Right forelimb (tissue), 1 donor: ENCODE measurements at regions not wholly inside any gene's neighbourhood (a gene's known extent, or its start where the extent isn't known, plus 50 kb on each side); places are given as distances from the start of the nearest gene placed in this dataset.

Experiments used
- DNase-seq: peaks from one replicate; pipeline ENCODE4 v3.0.0-alpha.2; 2018

GRCh38 chr10:128322106-128322505 lies 195.9 kb upstream of the MKI67 start:
- no peak for DNase-seq

- no peak for DNase-seq
These were observed 196.7 kb upstream of the MKI67 start for GRCh38 chr10:128322950-128323349.

DNA sequence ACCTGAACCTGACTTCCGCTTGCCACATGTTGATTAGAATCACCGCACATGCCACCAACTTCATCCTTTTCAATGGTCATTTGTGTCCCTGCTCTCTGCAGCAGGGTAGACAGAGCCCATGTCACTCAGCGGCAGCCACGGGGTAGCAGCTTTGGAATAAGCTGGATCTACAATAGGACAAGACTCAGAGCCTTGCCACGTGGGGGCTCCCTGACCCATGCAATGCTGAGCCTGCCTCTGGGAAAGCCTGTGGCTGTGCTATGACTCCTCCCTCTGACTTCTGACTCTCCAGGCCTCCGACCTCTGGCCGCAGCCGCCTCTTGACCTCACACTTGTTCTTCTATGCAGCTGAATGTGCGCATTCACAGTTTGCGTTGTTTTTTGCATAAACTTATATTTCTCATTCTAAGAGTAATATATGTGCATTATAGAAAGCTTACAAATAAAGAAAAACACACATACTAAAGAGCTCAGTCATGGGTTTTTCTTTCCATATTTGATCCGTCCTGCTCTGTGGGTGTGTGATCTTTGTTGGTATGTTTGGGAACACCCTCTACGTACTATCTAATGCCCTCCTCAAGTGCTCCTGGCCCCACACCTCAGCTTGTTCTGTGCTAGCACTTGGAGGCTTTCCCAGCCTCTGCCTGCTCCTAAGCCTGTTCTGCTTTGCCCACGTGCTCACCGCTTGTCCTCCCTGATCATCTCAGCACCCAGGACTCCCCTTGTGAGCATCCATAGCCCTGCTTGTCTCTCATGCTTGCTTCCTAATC lies 198.0 kb upstream of the MKI67 start:
- DNase-seq: peak; percentile 67

- DNase-seq: no peak
These were observed 199.6 kb upstream of the MKI67 start for GRCh38 chr10:128325788-128326187.

DNA sequence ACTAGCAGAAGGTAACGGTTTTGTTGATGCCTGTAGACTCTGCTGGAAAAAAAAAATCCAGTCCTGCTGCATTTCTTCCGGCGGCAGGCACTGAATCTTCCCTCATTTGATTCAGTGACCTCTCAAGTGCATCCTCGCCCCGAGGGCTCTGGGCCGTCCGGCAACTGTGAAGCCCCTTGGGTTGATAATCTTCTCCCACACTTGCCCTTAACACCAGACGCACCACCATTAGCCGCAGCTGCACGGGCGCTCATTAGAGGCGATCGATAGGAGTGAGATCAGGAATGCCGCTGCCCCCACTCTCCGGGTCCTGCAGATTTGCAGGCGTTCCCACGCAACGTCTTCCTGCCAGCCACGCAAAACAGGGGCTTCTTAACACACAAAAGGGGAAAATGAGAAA lies 200.0 kb upstream of the MKI67 start:
- no peak for DNase-seq

DNA sequence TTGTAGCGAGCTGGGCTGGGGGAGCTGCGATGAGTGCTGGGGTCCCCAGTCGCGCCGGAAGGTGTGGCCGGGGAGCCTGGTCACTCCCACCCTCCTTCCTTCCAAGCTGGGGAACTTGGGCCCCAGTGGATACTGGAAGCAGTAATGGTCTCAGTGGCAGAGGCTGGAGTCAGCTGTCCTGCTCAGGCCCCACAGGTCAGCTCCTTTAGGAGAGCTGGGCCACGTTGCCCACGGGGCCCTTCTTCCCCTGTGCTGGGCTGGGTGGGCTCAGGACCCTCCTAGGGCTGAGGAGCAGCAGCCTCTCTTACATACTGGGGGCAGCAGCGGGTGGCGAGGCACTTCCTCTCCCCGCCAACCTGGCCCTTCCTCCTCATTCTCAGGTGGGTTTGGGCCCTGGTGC lies 200.6 kb upstream of the MKI67 start:
- DNase-seq: no peak

DNA sequence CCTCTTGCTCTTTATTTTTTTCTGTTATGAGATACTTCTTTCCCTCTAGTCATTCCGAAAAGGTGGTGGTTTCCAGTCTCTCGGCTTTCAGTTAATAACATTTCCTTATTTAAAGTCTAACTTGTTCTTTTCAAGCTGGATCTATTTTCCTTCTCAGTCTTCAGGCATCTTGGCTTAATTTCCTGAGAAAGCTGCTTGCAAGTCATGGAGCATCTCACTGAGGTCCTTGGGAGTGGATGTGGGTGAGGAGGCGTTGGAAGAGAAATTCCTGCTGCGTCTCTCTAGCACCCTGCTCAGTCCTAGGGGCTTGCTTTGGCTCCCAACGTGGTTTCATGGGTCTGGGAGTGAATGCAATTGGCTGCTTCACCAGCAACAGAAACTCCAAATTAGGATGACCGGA lies 210.2 kb upstream of the MKI67 start:
- no peak for DNase-seq

DNA sequence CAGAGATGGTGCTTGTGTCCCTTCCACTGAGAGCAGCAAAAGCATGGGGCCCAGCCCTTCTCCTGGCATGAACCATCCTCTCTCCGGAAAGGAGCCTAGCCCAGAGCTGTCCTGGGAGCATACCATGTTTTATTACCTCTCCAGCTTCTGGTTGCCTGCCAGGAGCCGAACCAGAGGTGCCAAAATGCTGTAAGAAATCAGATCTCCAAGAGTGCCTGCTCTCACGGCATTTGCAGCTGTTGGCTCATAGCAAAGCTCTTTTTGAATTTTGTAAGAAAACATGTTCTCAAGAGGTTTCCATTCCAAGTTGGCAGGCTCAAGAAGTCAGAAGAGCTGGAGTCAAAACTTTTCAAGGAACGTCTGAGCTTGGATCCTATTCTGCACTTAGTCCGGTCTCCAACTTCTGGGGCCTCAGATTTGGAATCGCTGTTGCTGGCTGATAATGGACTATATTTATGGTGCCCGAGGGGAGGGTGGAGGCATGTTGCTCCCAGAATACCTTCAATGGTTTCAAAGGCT lies 211.7 kb upstream of the MKI67 start:
- DNase-seq: peak; percentile 89

DNA sequence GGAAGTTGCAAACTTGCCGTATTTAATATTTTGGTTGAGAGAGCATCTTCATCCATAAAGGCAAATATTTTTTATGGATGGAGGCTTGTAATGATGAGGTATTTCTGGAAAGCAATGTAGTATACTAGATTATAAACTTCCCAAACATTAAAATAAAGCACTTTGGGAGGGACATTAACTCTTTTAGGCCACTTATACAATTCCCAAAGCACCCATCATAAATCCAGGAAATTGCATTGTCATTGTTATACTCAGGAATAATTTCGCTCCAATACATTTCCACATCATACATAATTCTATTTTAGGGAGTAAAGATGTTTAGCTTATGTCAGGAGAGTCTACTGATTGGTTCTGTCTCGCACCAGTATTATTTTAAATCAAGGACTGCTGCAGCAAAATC lies 212.7 kb upstream of the MKI67 start:
- DNase-seq: no peak

- no peak for DNase-seq
These were observed 213.5 kb upstream of the MKI67 start for GRCh38 chr10:128339753-128340152.

- no peak for DNase-seq
These were observed 219.1 kb upstream of the MKI67 start for GRCh38 chr10:128345353-128345752.

DNA sequence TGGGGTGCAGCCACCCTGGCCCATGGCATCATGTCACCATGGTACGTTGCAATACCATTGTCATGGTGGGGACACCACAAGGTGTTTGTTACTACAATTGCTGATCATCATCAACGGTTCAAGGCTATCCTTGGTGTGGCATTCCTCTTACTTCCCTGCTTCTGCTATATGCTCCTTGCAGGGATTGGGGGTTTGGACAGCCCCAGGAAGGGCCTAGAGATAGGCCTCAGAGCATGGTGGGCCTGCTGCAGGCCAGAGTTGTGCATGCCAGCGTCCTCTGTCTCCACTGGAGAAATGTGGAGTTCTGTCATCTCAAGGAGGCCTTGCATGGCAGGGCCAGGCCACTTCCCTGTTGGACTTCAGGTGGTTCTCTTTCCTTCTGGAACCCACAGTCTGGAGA lies 234.6 kb upstream of the MKI67 start:
- no peak for DNase-seq

- DNase-seq: no peak
These were observed 235.3 kb upstream of the MKI67 start for GRCh38 chr10:128361487-128361886.

GRCh38 chr10:128362514-128362913 lies 236.3 kb upstream of the MKI67 start:
- no peak for DNase-seq

DNA sequence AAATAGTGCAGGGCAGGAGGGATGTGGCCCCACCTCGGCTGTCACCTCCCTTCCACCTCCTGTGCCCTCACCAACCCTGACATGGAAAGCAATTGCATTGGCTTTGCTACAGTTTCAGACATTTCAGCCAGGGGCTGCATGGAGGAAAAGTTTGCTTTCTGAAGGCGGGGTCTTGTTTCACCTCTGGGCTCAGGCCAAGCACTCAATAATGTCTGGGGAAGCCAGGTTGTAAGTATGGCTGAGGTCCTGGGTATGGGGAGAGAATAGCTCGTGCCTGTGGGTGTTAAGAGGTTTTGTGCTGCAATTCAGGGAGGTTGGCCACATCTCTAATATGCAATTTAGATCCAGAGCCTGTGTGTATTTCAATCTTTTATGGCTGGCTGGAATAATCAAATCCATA lies 238.4 kb upstream of the MKI67 start:
- no peak for DNase-seq

- no peak for DNase-seq
These were observed 239.0 kb upstream of the MKI67 start for GRCh38 chr10:128365156-128365725.

DNA sequence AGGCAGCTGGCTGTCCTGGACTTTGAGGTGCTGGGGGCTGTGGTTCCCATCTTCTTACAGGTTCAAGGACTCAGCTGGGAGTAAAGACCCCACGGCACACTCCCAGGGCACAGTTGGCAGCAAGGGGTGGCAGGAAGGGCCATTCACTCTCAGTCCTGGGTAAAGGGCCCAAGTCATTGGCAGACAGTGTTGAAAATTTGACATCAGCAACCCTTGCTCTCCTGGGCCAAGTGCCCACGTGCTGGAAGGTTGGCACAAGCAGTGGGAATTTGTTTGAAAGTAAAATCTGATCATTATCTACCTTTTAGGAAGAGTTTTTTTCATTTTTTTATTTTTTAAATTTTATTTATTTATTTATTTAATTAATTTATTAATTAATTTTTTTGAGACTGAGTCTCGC lies 241.6 kb upstream of the MKI67 start:
- no peak for DNase-seq

DNA sequence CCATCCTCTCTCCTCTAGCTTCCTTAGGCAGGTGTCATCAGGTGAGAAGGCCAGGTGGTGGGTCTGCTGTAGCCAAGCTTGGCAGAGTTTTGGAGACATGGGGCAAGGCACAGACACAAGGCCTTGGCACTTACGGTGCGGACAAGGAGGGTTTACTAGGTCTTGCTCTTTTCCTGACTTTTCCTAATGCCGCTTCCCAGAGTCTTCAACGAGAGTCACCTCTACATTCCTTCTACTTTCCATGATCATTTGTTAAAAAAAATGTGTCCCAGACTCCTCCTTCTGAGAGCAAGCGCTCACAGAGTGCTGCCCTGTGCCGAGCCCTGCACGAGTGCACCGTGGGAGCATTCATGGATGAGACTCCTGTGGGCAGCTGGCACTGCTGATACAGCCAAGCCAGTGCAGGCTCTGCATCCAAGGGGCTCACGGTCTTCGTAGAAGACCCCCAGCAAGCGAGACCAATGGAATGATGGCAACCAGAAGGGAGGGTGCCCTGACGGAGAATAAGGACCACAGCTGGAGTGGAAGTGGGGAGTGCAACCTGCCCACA lies 243.0 kb upstream of the MKI67 start:
- DNase-seq: no peak

- no peak for DNase-seq
These were observed 247.0 kb upstream of the MKI67 start for GRCh38 chr10:128373071-128373749.

- no peak for DNase-seq
These were observed 247.6 kb upstream of the MKI67 start for GRCh38 chr10:128373831-128374230.

DNA sequence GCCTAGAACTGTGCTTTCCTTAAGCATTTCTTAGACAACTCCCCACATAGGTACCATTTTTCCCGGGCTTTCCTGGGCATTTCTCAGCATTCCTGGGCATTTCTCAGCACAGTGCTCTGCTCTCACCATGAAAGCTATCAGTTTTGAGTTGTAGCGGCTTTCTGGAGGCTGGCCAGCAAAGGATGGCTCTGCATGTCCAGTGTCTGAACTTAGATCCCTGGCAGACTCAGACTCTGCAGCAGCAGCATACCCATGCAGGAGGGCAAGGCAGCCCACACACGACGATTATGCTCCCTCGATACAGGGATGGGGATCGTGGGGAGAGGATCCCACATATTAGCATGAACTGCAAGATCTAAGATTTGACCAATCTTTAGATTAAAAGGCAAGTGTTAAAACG lies 248.9 kb upstream of the MKI67 start:
- no peak for DNase-seq

DNA sequence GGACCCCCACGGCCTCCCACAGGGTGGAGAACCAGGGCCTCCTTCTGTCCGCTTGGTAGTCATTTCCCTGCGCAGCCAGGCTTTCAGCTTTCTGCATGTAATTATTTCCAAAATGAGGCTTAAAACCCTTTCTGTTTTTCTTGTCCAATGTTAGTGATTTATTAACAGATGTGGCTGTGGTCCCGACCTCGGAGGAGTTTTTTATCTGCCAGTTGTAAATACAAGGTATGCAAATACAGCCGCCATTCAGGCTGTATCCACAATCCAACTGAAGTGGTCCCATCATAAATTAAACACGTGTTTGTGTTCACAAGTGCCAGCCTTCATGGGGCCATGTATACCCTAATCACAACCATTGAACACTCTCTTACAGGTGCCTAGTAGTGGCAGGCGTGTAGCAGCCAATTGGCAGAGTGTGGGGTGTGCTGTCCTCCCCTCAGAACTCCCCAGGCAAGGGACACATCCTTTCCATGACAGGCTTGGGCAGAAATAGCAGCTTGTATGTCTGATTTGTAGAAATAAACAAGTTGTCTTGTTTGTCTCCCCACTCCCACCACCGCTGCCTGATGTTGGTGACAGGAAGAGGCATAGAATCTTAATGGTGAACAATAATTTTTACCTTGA lies 251.3 kb upstream of the MKI67 start:
- DNase-seq: no peak

GRCh38 chr10:128377988-128378387 lies 251.8 kb upstream of the MKI67 start:
- peak; percentile 20 for DNase-seq
